Superior temporal gyrus (tissue), 1 donor: ENCODE measurements at regions not wholly inside any gene's neighbourhood (a gene's known extent, or its start where the extent isn't known, plus 50 kb on each side); places are given as distances from the start of the nearest gene placed in this dataset.

ENCODE experiments used
- DNase-seq: peaks from one replicate; pipeline ENCODE4 v3.0.0-alpha.2; 2016; ENCODE audit errors: extremely low spot score

- no peak for DNase-seq
These were observed 197.9 kb downstream of the NXPE2 start for GRCh38 chr11:114876234-114876633.

GRCh38 chr11:114877976-114878375, 199.6 kb downstream of the NXPE2 start:
- DNase-seq: no peak

GRCh38 chr11:114880442-114880841, 202.1 kb downstream of the NXPE2 start:
- no peak for DNase-seq

GRCh38 chr11:114883472-114883871, 205.1 kb downstream of the NXPE2 start:
- DNase-seq: no peak

GRCh38 chr11:114886644-114887265, 208.4 kb downstream of the NXPE2 start:
- DNase-seq: no peak

- no peak for DNase-seq
These were observed 211.3 kb downstream of the NXPE2 start for GRCh38 chr11:114889594-114890011.

- DNase-seq: no peak
These were observed 211.7 kb downstream of the NXPE2 start for GRCh38 chr11:114890038-114890437.

- no peak for DNase-seq
These were observed 213.6 kb downstream of the NXPE2 start for GRCh38 chr11:114891911-114892310.

- DNase-seq: no peak
These were observed 214.3 kb downstream of the NXPE2 start for GRCh38 chr11:114892381-114893197.

GRCh38 chr11:114893329-114893728, 215.0 kb downstream of the NXPE2 start:
- DNase-seq: no peak

- DNase-seq: no peak
These were observed 218.3 kb downstream of the NXPE2 start for GRCh38 chr11:114896594-114896993.

- no peak for DNase-seq
These were observed 231.5 kb downstream of the NXPE2 start for GRCh38 chr11:114909866-114910265.

GRCh38 chr11:114912826-114913225, 234.5 kb downstream of the NXPE2 start:
- no peak for DNase-seq

- no peak for DNase-seq
These were observed 236.1 kb downstream of the NXPE2 start for GRCh38 chr11:114914231-114915005.

GRCh38 chr11:114915871-114916805, 237.8 kb downstream of the NXPE2 start:
- no peak for DNase-seq

GRCh38 chr11:114918286-114918685, 240.0 kb downstream of the NXPE2 start:
- no peak for DNase-seq

GRCh38 chr11:114921697-114922096, 243.4 kb downstream of the NXPE2 start:
- no peak for DNase-seq

GRCh38 chr11:114924042-114924441, 245.7 kb downstream of the NXPE2 start:
- no peak for DNase-seq

GRCh38 chr11:114925591-114925990, 247.3 kb downstream of the NXPE2 start:
- DNase-seq: no peak

- peak; percentile 16 for DNase-seq
These were observed 250.0 kb downstream of the NXPE2 start for GRCh38 chr11:114928260-114928870.
